HG03139 (cell line): ENCODE measurements at regions not wholly inside any gene's neighbourhood (a gene's known extent, or its start where the extent isn't known, plus 50 kb on each side); places are given as distances from the start of the nearest gene placed in this dataset.

Experiments used
- ATAC-seq: cut with Tn5 transposase; IDR thresholded peaks from one replicate; pipeline ENCODE4 v1.9.1; 2021; ENCODE audit not compliant: unreplicated experiment

DNA sequence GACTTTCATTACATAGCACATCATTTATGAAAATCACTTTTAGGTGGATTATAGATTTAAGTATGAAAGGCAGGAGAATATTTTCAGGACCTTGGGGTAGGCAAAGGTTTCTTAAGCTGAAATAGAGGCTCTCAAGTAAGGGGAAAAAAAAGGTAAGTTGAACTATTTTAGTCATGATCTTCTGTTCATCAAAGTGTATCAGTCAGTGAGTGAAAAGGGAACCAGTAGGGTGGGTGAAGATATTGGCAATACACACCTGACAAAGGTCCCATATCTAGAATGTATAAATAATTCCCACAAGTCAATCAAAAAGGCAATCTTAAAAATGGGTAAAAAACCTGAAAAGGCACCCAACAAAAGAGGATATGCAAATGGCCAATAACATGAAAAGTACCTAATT, 218.6 kb downstream of the KLF13 start:
- no peak for ATAC-seq

- no peak for ATAC-seq
These were observed 223.8 kb downstream of the KLF13 start for GRCh38 chr15:31550211-31550977.

GRCh38 chr15:31551323-31551722, 224.7 kb downstream of the KLF13 start:
- no peak for ATAC-seq

- ATAC-seq = no peak
These were observed 226.0 kb downstream of the KLF13 start for GRCh38 chr15:31552482-31553099.

GRCh38 chr15:31554261-31554660, 227.6 kb downstream of the KLF13 start:
- ATAC-seq = no peak

DNA sequence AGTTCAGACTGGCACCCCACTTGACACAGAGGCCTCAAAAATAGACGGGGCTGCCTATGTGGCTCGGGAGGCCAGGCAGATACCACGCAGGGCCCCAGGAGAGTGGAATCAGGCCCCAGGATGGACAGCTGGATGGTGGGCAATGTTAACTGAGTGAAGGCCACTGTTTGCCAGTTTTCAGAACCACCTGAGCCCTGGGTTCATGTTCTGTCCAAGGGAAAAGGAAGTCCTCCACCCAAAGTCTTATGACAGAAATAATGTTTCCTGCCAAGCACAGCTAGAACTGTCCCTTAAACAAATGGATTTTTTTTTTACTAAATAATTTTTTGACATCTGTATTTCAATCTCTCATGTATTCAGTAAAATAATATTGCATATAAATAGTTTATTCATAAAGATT, 228.4 kb downstream of the KLF13 start:
- ATAC-seq = no peak

GRCh38 chr15:31556494-31557150, 230.0 kb downstream of the KLF13 start:
- no peak for ATAC-seq

DNA sequence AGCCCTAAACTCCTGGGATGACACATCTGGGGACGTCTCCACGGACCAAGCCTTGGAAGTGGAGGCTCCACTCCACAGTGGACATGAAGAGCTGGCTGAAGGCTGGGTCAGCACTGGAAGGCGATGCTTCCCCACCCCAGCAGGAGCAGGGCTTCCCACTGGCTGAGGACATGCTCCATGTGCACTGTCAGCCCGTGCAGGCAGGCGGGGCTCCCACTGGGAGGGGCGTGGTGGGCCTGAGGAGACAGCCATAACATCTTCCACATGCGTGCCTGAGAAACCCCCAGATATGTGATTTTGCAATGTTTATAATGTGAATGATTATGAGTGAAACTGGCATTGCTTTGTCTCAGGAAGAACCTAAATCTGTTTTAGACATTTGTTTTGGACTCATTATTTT, 231.3 kb downstream of the KLF13 start:
- no peak for ATAC-seq

- no peak for ATAC-seq
These were observed 232.2 kb downstream of the KLF13 start for GRCh38 chr15:31558840-31559239.

GRCh38 chr15:31559786-31560185, 233.2 kb downstream of the KLF13 start:
- no peak for ATAC-seq

DNA sequence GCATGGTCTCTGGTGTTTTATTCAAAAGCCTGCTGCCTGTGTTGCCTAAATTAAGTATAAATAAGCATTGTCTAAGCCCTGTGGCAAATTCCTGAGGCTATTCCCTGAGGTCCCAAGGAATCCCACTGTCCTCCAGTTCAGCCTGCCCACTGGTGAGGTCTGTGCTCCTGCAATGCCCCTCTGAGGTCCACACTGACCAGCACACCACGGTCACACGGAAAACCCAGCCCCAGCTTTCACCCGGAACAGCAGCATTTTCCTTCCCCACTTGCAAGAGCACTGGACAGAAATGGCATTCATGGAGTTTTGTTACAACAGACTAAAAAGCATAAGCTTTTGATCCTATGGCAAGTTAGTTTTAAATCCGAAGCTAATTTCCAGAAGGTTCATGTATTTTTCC, 234.0 kb downstream of the KLF13 start:
- ATAC-seq = no peak

- no peak for ATAC-seq
These were observed 234.5 kb downstream of the KLF13 start for GRCh38 chr15:31561156-31561555.

DNA sequence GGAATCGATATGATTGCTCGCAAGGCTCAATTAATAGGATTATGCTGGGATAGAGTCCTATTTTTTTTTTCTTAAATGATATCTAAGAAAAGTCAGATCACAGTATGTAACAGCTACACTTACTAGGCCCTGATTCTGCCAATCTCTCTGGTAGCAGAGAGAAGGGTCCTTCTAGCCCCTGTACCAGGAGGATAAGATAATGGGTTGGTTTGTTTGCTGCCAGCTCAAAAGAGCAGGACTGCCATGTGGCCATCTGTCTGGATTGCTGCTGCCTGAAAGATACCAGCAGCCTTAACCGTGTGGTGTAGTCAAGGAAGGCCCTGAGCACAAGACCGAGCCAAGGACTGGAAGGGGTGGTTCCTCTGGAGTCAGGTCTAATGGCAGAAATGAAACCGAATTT, 236.4 kb downstream of the KLF13 start:
- no peak for ATAC-seq

- ATAC-seq = no peak
These were observed 236.8 kb downstream of the KLF13 start for GRCh38 chr15:31563421-31563820.

GRCh38 chr15:31567861-31568260, 241.2 kb downstream of the KLF13 start:
- no peak for ATAC-seq

- ATAC-seq = no peak
These were observed 243.2 kb downstream of the KLF13 start for GRCh38 chr15:31569836-31570235.

DNA sequence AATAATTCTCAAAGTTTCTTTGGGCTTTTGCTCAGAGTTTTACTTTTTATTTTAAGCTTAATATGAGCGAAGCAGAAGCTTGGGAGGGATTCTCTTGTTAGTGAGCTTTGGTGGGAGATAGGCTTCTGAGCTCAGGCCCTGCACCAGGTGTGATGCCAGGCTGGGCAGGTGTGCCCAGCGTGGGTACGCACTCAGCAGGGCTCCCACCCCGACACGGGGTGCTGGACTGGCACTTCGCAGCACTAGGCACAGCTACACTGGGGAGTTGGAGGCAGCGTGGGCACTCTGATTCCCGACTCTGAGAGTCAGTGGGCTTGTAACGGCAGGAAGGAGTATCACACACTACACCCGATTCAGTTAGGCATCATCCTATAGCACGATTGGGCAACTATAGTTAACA, 244.0 kb downstream of the KLF13 start:
- ATAC-seq = no peak

DNA sequence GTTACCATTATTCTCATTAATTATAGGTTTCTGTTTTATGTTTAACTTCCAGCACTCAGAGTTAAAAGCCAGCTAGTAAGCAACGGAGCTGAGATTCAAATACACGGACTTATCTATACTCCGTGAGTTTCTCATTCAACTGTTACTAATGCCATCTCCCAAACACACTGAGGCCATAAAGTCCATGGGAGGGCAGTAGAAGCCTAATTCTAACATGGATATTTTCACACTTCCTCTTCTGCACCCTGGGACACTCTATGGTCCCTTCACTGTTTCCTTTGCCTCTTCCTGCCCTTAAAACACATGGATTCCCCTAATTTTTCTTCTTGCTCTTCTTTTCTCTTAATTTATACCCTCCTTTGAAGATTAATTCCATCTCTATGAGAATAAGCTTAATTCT, 245.0 kb downstream of the KLF13 start:
- ATAC-seq = no peak

DNA sequence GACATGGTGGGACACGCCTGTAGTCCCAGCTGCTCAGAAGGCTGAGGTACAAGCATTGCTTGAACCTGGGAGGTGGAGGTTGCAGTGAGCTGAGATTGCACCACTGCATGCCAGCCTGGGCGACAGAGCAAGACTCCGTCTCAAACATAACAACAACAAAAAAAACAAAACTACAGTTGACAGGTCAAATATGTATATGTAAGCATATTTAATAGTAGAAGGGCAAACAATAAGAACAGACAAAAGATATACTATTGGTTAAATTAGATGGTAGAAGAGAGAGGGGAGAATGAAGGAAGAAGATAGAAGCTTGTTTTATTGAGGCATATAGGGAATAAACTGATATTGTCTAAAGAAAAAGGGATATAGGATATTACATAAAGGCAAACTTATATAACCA, 247.1 kb downstream of the KLF13 start:
- ATAC-seq = no peak

DNA sequence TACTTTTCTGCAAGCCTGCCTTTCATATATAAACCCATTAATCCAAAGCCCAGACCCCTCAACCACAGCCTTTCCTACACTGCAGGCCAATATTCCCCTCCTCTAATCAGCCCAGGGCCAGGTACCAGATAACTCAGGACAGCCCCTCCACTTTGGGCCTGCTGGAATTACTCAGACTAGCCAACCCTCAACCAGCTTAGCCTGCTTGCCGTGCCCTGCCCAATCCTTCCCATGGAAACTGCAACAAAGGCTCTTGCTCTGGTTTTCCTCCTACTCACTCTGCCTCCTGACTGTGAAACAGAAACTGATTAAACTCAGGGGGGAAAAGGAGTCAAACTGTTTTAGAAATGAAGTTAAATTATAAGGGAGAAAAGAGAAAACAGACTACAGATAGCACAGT, 248.1 kb downstream of the KLF13 start:
- ATAC-seq = no peak

DNA sequence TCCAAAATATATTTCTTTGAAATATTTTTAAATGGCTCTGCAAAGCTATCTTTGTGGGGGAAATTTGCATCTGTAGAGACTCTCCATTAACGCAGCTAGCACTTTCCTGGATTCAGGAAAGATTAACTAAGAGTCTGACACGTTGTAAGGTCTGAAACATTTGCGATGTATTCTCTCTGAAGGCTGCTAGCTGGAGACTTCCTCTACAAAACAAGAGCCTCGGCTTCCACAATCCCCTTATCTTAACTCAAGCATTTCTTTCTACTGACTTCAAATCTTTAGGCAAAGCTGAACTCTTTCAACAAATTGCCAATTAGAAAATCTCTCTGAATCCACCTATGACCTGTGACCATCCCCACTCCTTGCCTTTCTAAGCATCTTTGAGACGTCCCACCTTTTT, 250.5 kb downstream of the KLF13 start:
- ATAC-seq = no peak

- ATAC-seq = no peak
These were observed 252.6 kb downstream of the KLF13 start for GRCh38 chr15:31579282-31579681.
